GM18861 (cell line): ENCODE measurements at regions not wholly inside any gene's neighbourhood (a gene's known extent, or its start where the extent isn't known, plus 50 kb on each side); places are given as distances from the start of the nearest gene placed in this dataset.
"Not testable (repeated sequence)": the region's sequence is repeated elsewhere in the genome, so short reads cannot be mapped to it uniquely, and the experiment has no call there.

Experiments used
- ATAC-seq: cut with Tn5 transposase; IDR thresholded peaks from one replicate; pipeline ENCODE4 v1.9.1; 2021; ENCODE audit not compliant: unreplicated experiment

DNA sequence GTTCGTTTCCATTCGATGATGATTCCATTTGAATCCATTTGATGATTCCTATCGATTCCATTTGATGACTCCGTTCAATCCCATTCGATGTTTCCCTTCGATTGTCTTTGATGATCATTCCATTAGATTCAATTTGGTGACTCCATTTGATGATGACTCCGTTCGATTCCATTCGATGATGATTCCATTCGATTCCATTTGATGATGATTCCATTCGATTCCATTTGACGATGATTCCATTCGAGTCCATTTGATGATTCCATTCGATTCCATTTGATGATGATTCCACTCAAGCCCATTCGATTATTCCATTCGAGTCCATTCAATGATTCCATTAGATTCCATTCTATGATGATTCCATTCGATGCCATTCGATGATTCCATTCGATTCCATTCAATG, 2730.6 kb downstream of the RPIA start:
- ATAC-seq: not testable (repeated sequence)

DNA sequence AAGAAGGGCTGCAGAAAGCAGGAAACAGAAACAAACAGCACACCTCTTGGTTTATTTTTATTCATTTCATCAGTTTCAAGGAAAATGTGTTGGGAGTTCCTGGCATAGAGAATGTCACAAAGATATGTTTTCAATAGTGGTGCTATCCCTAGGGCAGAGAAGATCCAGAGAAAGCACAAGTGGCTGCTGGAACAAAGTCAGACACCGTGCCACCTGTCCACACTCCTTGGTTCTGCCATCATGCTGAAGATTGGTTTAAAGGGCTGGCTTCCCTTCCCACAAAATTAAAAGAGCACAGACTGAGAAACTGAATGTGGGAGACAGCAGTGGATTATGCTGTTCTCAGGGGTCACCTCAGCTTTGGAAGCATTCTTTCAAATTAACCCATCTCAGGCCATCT, 2735.7 kb downstream of the RPIA start:
- ATAC-seq: not testable (repeated sequence)

DNA sequence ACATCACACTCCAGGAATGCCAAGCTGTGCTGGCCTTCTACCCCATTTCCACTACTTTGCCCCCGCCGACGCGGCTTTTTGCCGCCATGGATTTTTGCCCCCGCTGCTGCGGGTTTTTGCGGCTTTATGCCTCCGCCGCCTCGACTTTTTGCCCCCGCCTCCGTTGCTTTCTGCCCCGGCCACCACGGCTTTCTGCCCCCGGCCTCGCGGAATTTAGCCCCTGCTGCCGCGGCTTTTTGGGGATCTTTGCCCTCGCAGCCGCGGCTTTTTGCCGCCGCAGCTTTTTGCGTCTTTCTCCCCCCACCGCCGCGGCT, 2750.4 kb downstream of the RPIA start:
- ATAC-seq: not testable (repeated sequence)

DNA sequence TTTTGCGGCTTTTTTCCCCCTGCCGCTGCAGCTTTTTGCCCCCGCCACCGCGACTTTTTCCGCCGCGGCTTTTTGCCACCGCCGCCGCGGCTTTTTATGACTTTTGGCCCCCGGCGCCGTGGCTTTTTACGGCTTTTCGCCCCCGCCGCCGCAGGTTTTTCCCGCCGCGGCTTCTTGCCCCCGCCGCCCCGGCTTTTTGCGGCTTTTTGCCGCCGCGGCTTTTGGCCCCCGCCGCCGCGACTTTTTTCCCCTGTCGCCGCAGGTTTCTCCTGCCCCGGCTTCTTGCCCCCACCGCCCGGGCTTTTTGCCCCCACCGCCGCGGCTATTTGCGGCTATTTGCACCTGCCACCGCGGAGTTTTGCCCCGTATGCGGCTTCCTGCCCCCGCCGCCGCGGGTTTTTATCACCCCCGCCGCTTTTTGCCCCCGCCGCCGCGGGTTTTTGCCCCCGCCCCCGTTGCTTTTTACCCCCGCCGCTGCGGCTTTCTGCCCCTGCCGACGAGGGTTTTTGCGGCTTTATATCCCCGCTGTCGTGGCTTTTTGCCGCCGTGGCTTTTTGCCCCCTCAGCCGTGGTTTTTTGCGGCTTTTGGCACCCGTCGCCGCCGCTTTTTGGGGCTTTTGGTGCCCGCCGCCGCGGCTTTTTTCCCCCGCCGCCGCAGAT, 2750.9 kb downstream of the RPIA start:
- ATAC-seq: no peak

DNA sequence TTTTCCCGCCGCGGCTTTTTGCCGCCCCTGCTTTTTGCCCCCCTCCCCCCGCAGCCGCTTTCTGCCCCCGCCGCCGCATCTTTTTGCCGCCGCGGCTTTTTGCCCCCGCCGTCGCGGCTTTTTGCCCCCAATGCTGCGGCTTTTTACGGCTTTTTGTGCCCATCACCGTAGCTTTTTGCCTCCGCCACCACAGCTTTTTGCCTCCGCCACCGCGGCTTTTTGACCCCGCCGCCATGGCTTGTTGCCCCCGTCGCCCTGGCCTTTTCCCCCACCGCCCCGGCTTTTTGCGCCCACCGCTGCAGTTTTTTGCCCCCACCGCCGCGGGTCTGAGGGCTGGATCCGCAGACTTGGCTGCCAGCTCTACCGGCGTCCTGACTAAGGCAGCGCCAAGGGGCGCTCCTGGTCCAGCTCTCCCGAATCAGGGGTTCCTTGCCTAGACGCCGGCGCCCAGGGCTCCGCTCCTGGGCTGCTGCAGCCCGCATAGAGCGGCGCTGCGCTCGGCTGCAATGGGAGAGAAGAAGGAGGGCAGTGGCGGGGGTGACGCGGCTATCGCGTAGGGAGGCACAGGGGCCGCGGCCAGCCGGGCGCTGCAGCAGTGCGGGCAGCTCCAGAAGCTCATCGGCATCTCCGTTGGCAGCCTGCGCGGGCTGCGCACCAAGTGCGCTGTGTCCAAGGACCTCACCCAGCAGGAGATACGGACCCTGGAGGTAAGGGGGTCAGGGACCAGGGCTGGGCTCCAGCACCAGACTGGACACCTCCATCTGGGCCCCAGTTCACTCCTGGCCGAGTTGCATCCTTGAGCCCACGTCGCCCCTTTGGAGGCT, 2751.6 kb downstream of the RPIA start:
- not testable (repeated sequence) for ATAC-seq

DNA sequence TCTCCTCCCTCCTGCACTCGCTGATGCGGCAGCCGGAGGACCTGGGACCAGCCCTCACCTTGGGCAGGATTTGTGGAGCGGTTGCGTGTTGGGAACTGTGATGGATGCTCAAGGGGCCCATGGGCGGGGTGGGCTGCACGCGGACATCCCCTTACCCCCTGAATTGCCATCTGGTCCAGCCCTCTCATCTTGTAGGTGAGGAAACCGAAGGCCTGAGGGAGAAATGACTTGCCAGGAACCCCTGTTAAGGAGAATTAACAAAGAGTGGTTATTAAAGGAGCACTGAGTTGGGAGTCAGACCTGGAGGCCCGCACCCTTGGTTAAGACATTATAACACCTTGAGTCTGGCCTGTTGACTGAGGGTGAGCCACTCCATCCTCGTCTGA, 2752.2 kb downstream of the RPIA start:
- not testable (repeated sequence) for ATAC-seq

DNA sequence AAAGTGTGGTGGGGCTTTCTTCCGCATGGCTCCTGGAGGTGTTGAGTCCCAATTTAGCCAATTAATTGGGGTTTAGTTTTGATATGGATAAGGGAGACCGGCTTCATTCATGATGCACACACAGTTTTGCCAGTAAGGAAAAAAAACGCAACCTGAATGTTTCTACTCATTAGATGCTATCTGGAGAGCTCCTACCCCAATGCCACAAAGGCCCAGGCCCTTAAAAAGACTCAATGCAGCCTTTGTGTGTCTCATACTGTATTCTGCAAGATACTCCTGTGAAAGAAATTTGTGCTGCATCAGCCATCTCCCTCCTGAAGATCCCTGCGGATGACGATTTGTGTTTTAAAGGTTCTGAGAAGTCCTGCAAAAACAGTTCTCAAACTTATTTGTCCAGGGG, 2754.2 kb downstream of the RPIA start:
- ATAC-seq: not testable (repeated sequence)

DNA sequence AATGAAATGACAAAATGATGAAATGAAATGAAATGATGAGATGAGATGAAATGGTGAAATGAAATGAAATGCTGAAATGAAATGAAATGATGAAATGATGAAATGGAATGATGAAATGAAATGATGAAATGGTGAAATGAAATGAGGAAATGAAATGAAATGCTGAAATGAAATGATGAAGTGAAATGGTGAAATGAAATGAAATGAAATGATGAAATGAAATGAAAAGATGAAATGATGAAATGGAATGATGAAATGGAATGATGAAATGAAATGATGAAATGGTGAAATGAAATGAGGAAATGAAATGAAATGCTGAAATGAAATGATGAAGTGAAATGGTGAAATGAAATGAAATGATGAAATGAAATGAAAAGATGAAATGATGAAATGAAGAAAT, 2755.0 kb downstream of the RPIA start:
- not testable (repeated sequence) for ATAC-seq

DNA sequence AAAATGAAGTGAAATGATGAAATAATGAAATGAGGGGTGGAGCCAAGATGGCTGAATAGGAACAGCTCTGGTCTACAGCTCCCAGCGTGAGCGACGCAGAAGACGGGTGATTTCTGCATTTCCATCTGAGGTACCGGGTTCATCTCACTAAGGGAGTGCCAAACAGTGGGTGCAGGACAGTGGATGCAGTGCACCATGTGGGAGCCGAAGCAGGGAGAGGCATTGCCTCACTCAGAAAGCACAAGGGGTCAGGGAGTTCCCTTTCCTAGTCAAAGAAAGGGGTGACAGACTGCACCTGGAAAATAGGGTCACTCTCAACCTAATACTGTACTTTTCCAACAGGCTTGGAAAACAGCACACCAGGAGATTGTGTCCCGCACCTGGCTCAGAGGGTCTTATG, 2755.4 kb downstream of the RPIA start:
- not testable (repeated sequence) for ATAC-seq

DNA sequence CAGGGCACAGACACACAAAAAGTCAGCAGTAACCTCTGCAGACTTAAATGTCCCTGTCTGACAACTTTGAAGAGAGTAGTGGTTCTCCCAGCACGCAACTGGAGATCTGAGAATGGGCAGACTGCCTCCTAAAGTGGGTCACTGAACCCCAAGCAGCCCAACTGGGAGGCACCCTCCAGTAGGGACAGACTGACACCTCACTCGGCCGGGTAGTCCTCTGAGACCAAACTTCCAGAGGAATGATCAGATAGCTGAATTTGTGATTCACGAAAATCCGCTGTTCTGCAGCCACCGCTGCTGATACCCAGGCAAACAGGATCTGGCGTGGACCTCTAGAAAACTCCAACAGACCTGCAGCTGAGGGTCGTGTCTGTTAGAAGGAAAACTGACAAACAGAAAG, 2756.0 kb downstream of the RPIA start:
- ATAC-seq: not testable (repeated sequence)

DNA sequence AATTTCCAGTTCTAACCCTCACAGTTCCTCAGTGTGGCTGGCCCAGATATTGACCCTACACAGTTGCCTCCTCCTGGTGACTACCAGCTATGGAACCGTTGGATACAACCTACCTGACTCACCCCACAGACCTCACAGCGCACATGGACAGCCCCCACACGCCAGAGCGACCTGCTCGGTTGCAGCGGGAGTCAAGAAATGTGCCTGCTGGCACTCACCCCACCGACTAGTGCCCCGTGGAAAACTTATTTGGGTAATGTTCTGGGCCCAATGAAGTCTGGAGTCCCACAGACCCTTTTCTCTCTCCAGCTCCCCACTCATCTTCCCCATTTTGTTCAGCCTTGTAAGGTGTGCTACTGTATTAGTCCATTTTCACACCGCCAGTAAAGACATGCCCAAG, 2770.8 kb downstream of the RPIA start:
- ATAC-seq: not testable (repeated sequence)

DNA sequence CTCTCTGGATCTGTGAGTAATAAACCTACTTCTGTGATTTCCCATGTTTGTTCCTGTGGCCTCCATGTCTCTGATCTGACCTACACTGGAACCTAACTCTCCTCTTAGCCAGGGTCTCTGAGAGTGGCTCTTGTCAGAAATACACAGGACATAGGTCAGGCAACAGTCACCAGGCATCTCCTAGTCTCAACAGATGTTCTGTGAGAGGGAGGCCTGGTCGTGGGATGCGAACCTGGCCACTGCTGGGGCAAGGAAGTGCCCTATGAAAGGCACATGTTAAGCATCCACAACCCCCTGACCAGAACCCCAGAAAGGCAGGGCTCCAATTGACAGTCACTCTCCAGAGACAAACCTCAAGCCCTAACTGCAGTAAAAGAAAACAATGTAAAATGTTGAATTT, 2771.5 kb downstream of the RPIA start:
- not testable (repeated sequence) for ATAC-seq

DNA sequence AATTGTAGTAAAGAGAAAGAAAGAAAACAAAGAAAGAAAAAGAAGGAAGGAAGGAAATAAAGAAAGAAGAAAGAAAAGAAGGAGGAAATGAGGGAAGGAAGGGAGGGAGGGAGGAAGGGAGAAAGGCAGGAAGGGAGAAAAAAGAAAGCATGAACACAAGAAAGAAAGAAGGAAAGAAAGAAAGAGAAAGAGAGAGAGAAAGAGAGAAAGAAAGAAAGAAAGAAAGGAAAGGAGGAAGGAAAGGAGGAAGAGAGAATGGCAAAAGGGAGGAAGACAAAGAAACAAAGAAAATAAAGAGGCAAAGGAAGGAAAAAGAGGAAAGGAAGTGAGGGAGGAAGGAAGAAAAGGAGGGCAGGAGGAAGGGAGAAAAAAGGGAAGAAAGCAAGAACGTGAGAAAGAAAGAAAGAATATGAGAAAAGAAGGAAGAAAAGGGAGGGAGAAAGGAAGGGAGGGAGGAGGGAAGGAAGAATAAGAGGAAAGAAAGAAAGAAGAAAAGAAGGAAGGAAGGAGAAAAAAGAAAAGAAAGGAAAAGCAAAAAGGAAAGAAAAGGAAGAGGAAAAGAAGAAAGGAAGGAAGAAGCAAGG, 2775.4 kb downstream of the RPIA start:
- not testable (repeated sequence) for ATAC-seq

DNA sequence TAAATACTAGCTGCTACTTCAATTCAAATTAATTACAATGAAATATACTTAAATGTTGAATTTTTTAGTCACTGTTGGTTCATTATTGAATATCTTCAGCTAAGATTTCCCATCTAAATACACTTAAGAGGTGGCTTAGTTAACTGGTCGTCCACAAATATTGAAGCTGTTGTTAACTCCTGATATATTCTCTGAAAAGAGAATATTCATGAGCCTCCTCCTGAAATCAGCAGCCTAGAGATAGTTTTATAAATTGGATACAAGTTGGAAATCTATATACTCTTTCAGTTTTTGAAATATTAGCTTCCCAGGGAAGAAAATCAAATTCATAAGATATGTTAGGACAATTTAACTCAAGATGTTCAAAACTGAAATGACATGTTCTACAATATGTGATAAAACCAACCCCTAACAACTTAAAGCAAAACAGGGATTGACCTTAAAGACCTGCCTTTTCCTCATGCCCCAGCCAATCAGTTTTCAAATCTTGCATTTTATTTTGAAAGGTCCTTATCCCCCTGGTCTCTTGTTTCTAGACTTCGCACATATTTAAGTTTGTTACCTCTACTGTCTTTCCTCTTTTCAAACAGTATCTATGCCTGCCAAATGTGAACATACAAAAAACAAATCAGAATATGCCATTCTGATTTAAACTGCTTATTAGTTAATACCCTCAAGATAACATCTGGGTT, 2784.9 kb downstream of the RPIA start:
- not testable (repeated sequence) for ATAC-seq

DNA sequence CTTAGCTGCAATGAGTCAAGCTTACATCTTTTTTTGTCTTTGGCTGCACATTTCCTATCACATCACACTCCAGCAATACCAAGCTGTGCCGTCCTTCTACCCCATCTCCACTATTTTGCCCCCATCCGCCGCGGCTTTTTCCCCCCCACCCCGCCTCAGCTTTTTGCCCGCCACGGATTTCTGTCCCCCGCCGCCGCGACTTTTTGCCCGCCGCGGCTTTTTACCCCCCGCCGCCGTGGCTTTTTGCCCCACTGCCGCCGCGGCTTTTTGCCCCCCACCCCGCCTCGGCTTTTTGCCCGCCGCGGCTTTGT, 2785.4 kb downstream of the RPIA start:
- not testable (repeated sequence) for ATAC-seq

DNA sequence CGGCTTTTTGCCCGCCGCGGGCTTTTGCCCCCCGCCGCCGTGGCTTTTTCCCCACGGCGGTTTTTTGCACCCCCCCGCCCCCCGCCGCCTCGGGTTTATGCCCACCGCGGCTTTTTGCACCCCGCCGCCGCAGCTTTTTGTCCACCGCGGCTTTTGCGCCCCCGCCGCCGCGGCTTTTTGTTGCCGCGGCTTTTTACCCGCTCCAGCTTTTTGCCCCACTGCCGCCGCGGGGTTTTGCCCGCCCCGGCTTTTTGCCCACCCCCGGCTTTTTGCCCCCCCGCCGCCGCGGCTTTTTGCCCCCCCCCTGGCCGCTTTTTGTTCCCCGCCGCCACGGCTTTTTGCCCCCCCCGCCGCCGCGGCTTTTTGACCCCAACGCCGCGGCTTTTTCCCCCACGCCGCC, 2785.8 kb downstream of the RPIA start:
- not testable (repeated sequence) for ATAC-seq

DNA sequence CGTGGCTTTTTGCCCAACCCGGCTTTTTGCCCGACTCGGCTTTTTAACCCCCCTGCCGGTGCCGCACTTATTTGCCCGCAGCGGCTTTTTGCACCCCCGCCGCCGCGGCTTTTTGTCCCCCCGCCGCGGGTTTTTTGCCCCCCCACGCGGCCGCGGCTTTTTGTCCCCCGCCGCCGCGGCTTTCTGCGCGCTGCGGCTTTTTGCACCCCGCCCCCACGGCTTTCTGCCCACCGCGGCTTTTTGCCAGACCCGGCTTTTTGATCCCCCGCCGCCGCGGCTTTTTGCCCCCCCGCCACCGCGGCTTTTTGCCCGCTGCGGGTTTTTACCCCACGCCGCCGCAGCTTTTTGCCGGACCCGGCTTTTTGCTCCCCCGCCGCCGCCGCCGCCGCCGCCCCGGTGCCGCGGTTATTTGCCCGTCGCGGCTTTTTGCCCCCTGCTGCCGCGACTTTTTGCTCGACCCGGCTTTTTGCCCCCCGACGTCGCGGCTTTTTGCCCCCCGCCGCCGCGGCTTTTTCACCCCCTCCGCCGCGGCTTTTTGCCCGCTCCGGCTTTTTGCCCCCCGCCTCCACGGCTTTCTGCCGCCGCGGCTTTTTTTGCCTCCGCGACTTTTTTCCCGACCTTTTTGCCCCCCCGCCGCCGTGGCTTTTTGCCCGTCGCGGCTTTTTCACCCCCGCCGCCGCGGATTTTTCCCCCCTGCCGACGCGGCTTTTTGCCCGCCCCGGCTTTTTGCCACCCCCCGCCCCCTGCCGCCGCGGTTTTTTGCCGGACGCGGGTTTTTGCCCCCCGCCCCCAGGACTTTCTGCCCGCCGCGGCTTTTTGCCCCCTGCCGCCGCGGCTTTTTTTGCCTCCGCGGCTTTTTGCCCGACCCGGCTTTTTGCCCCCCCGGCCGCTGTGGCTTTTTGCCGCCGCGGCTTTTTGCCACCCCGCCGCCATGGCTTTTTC, 2786.5 kb downstream of the RPIA start:
- no peak for ATAC-seq

DNA sequence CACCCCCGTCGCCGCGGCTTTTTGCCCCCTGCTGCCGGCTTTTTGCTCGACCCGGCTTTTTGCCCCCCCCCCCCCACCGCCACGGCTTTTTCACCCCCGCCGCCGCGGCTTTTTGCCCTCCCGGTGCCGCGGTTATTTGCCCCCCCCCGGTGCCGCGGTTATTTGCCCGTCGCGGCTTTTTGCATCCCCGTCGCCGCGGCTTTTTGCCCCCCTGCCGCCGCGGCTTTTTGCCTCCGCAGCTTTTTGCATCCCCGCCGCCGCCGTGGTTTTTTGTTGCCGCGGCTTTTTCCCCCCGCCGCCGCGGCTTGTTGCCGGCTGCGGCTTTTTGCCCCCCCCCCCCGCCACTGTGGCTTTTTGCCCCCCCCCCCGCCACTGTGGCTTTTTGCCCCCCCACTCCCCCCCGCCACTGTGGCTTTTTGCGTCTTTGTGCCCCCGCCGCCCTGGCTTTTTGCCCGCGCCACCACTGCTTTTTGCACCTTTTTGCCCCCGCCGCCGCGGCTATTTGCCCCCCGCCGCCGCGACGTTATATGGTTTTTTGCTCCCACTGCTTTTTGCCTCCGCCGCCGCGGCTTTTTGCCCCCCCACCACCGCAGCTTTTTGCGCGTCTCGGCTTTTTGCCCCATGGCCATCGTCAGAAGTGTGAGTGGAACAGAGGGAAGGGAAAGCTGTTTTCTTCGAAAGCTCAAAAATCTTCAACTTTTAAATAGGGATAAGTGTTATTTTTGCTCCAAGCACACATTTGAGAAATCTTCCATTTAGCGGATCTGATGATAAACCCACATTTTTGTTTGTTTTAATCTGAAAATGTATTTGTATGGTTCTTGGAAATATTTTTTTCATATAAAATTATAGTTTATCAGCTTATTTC, 2787.6 kb downstream of the RPIA start:
- not testable (repeated sequence) for ATAC-seq

DNA sequence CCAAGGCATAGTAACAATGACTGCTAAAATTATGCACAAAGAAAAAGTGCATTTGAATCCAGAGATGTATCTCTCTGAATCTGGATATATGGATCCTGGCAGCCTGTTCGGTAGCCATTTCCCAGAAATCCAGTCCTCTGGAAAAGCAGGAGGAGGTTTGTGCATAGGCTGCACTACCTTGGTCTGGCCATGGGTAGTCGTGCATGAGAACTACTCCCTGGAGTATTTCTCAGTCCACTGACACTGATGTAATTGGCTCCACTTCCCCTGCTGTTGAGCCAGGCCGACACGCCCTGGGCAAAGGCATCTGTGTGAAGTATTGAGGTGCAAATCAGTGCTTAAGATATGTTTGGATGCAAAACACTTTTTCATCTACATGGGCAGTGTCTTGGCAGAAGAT, 2793.8 kb downstream of the RPIA start:
- not testable (repeated sequence) for ATAC-seq
